GM21723 (cell line): ENCODE measurements at regions not wholly inside any gene's neighbourhood (a gene's known extent, or its start where the extent isn't known, plus 50 kb on each side); places are given as distances from the start of the nearest gene placed in this dataset.
A peak's percentile ranks its signal among the peaks of the same experiment; 100 is the strongest.

ENCODE experiments used
- ATAC-seq: cut with Tn5 transposase; IDR thresholded peaks from one replicate; pipeline ENCODE4 v1.9.1; 2021; ENCODE audit warnings: mild to moderate bottlenecking, moderate library complexity; ENCODE audit not compliant: unreplicated experiment

- no peak for ATAC-seq
Observed at GRCh38 chr9:89554307-89555035, 50.3 kb upstream of the GADD45G start.

- ATAC-seq: no peak
Observed at GRCh38 chr9:89553451-89554010, 51.3 kb upstream of the GADD45G start.

GRCh38 chr9:89550346-89550927, 52.5 kb upstream of the SEMA4D start:
- no peak for ATAC-seq

GRCh38 chr9:89549031-89549644, 51.2 kb upstream of the SEMA4D start:
- peak; percentile 94 for ATAC-seq

GRCh38 chr9:89548071-89548638, 50.2 kb upstream of the SEMA4D start:
- ATAC-seq: no peak
